A549 (cell line): ENCODE measurements at regions not wholly inside any gene's neighbourhood (a gene's known extent, or its start where the extent isn't known, plus 50 kb on each side); places are given as distances from the start of the nearest gene placed in this dataset.

Source experiments
- ATAC-seq, 2 experiments: fragments of 200-7000 bp in 1 of 2; fragments of >200 bp in 1 of 2; cut with Nextera tagmentation in 1 of 2; cut with Tn5 transposase in 1 of 2; 3 replicates each; pipeline versions ENCODE4 v1.8.0 to v1.9.1; 2018 to 2020; ENCODE audit warnings: mild to moderate bottlenecking in 1 of 2, moderate library complexity in 1 of 2
- CTCF ChIA-PET: fragments of 300-600 bp; sonication (Branson Sonifier 250); formaldehyde crosslinking; extraction: SDS; loops from one replicate; lab custom pipeline; 2021; ENCODE audit warnings: antibody characterized with exemption, inconsistent platforms; lab: Yijun Ruan, JAX
- POLR2A ChIA-PET: fragments of 350-600 bp; formaldehyde crosslinking; extraction: SDS; loops from one replicate; lab custom pipeline; 2021; ENCODE audit warnings: antibody characterized with exemption, inconsistent platforms; lab: Yijun Ruan, JAX
- DNase-seq, 2 experiments: peaks; one replicate each; pipeline versions ENCODE4 v3.0.0 to v3.0.0-alpha.2; 2011 to 2016; ENCODE audit warnings: low read depth in 1 of 2, low spot score in 1 of 2
- FAIRE-seq: peaks from 2 replicates; lab custom pipeline; 2011; peaks lifted over from hg19 to GRCh38; lab: Jason Lieb, UNC
- H3K27ac ChIP-seq, 2 experiments: fragments of >200 bp; sonication (Bioruptor Twin); formaldehyde crosslinking; 3 replicates each; pipeline ENCODE4 v1.5.1; 2016 to 2017
- H3K4me1 ChIP-seq: fragments of >200 bp; sonication (Bioruptor Twin); formaldehyde crosslinking; 3 replicates; pipeline ENCODE4 v1.6.1; 2016
- H3K4me2 ChIP-seq: fragments of >200 bp; sonication (Bioruptor Twin); formaldehyde crosslinking; 3 replicates; pipeline ENCODE4 v1.6.1; 2016
- H3K4me3 ChIP-seq: fragments of >200 bp; sonication (Bioruptor Twin); formaldehyde crosslinking; 3 replicates; pipeline ENCODE4 v1.5.1; 2016
- H3K9me3 ChIP-seq: fragments of >200 bp; sonication (Bioruptor Twin); formaldehyde crosslinking; 3 replicates; pipeline ENCODE4 v1.6.1; 2016
- CHD2 ChIP-seq: fragments of 150-350 bp; IDR thresholded peaks from 2 replicates; pipeline ENCODE4 v1.6.1; 2014; ENCODE audit warnings: low read length; ENCODE audit not compliant: partially characterized antibody
- CHD4 ChIP-seq: fragments of 200-600 bp; sonication (generic); IDR thresholded peaks from 2 replicates; pipeline ENCODE4 v1.6.1; 2016; ENCODE audit warnings: antibody characterized with exemption, mild to moderate bottlenecking, borderline replicate concordance
- CTCF ChIP-seq: fragments of >200 bp; sonication (Bioruptor Twin); formaldehyde crosslinking; IDR thresholded peaks from 3 replicates; pipeline ENCODE4 v1.5.1; 2016
- EHF ChIP-seq: fragments of 250-450 bp; sonication (Bioruptor Pico); IDR thresholded peaks from 2 replicates; pipeline ENCODE4 v1.5.0; 2020; ENCODE audit warnings: mild to moderate bottlenecking
- HMGXB4 ChIP-seq: fragments of 250-450 bp; sonication (Bioruptor Pico); IDR thresholded peaks from 2 replicates; pipeline ENCODE4 v1.5.0; 2021; ENCODE audit warnings: mild to moderate bottlenecking, moderate library complexity, borderline replicate concordance
- MAFK ChIP-seq: fragments of 450-650 bp; IDR thresholded peaks from 2 replicates; pipeline ENCODE4 v1.6.1; 2014; ENCODE audit not compliant: partially characterized antibody
- NPAS2 ChIP-seq: fragments of 250-450 bp; sonication (Bioruptor Pico); IDR thresholded peaks from 2 replicates; pipeline ENCODE4 v1.8.0; 2022; ENCODE audit warnings: mild to moderate bottlenecking, moderate library complexity, borderline replicate concordance
- POLR2AphosphoS2 ChIP-seq: conservative IDR thresholded peaks from 2 replicates; pipeline ENCODE4 v1.6.1; 2012; ENCODE audit warnings: low read length, improper control_type of control experiment, inconsistent platforms
- REST ChIP-seq: fragments of 200-600 bp; sonication (generic); IDR thresholded peaks from 2 replicates; pipeline ENCODE4 v1.6.1; 2016; ENCODE audit warnings: antibody characterized with exemption, mild to moderate bottlenecking, moderate library complexity
- TFCP2L1 ChIP-seq: fragments of 250-450 bp; sonication (Bioruptor Pico); IDR thresholded peaks from 2 replicates; pipeline ENCODE4 v1.5.0; 2021; ENCODE audit warnings: mild to moderate bottlenecking
- ZC3H11A ChIP-seq: fragments of 450-650 bp; IDR thresholded peaks from 2 replicates; pipeline ENCODE4 v1.6.1; 2014; ENCODE audit warnings: antibody characterized with exemption, mild to moderate bottlenecking
- ZNF302 ChIP-seq: fragments of 250-450 bp; sonication (Bioruptor Pico); IDR thresholded peaks from 2 replicates; pipeline ENCODE4 v1.9.0; 2021; ENCODE audit warnings: inconsistent platforms, mild to moderate bottlenecking, moderate library complexity
- ZSCAN20 ChIP-seq: fragments of 250-450 bp; sonication (Bioruptor Pico); IDR thresholded peaks from 2 replicates; pipeline ENCODE4 v1.8.0; 2022; ENCODE audit warnings: mild to moderate bottlenecking, moderate library complexity
- WGBS: methylation state at CpG from one replicate; pipeline ENCODE4 v1.1.6; 2017; ENCODE audit errors: missing lambda C conversion rate; 5-methylcytosine and 5-hydroxymethylcytosine counted together

GRCh38 chr18:3384664-3385563, 65.1 kb upstream of the TGIF1 start (continued):
- TF ChIP-seq HMGXB4 (CRISPR knock-in tag) = no peak
- TF ChIP-seq MAFK = peak; percentile 90
- no peak for TF ChIP-seq CTCF
- TF ChIP-seq, all 56 proteins: peak for 12

- H3K9me3 ChIP-seq = peaks cover 13% of the 10 kb centered on the region; the same call in 2 of the 3 replicates
- no peak for DNase-seq
- TF ChIP-seq ZSCAN20 (CRISPR knock-in tag) (no peak), NPAS2 (CRISPR knock-in tag) (no peak), POLR2AphosphoS2 (no peak), CHD2 (no peak), CTCF (no peak), TFCP2L1 (CRISPR knock-in tag) (no peak), REST (no peak), ZNF302 (CRISPR knock-in tag) (no peak), ZC3H11A (no peak), CHD4 (no peak), EHF (CRISPR knock-in tag) (no peak)
- TF ChIP-seq, all 56 proteins: peak for 0
- WGBS = 94% methylated on average over 1 of the region's 1 CpG
- peaks cover 23% of the 10 kb centered on the region for H3K4me1 ChIP-seq
- no peak for FAIRE-seq
- CTCF ChIA-PET = interaction anchor here (0.9 kb wide), 1 partner anchor 91 kb away, joined by 3 read pairs; no protein-coding TSS in a partner anchor
- no peak overlapping the region for H3K27ac ChIP-seq
- no peak overlapping the region for H3K4me2 ChIP-seq
- POLR2A ChIA-PET = no interaction called here
- H3K4me3 ChIP-seq = no peak overlapping the region
- ATAC-seq = no peak
Measured at GRCh38 chr18:3388323-3388722, 61.6 kb upstream of the TGIF1 start.
